Neural cell (in vitro differentiated cells): ENCODE measurements at regions not wholly inside any gene's neighbourhood (a gene's known extent, or its start where the extent isn't known, plus 50 kb on each side); places are given as distances from the start of the nearest gene placed in this dataset.

Experiments used
- CTCF ChIP-seq: fragments of 450-650 bp; IDR thresholded peaks from 2 replicates; pipeline ENCODE4 v1.5.1; 2014; ENCODE audit warnings: antibody characterized with exemption, mild to moderate bottlenecking, moderate library complexity; ENCODE audit not compliant: poor library complexity, severe bottlenecking
- EP300 ChIP-seq: fragments of 450-650 bp; conservative IDR thresholded peaks from 2 replicates; pipeline ENCODE4 v1.6.1; 2014; ENCODE audit warnings: antibody characterized with exemption, mild to moderate bottlenecking, moderate library complexity; ENCODE audit not compliant: poor library complexity, severe bottlenecking
- EZH2 ChIP-seq: fragments of 200-600, 300-800 bp; shearing (Covaris generic), sonication (generic); IDR thresholded peaks from 2 replicates; pipeline ENCODE4 v1.6.1; 2014; ENCODE audit warnings: antibody characterized with exemption, low read length, borderline replicate concordance, mild to moderate bottlenecking; ENCODE audit not compliant: insufficient read depth, poor library complexity, severe bottlenecking
- POLR2AphosphoS5 ChIP-seq: IDR thresholded peaks from 2 replicates; pipeline ENCODE4 v1.6.1; 2012
- RAD21 ChIP-seq: fragments of 450-650 bp; conservative IDR thresholded peaks from 2 replicates; pipeline ENCODE4 v1.6.1; 2014; ENCODE audit warnings: antibody characterized with exemption, mild to moderate bottlenecking, moderate library complexity
- SMC3 ChIP-seq: fragments of 450-650 bp; conservative IDR thresholded peaks from 2 replicates; pipeline ENCODE4 v1.6.1; 2014; ENCODE audit warnings: antibody characterized with exemption, mild to moderate bottlenecking, moderate library complexity; ENCODE audit not compliant: poor library complexity
- TF ChIP-seq, protein P1 (sequence below): IDR thresholded peaks from 2 replicates; pipeline ENCODE4 v1.6.1; 2012; ENCODE audit warnings: borderline replicate concordance

- TF ChIP-seq EZH2 (no peak), CTCF (no peak), EP300 (no peak), RAD21 (no peak), POLR2AphosphoS5 (no peak), SMC3 (no peak)
- TF ChIP-seq, protein P1, sequence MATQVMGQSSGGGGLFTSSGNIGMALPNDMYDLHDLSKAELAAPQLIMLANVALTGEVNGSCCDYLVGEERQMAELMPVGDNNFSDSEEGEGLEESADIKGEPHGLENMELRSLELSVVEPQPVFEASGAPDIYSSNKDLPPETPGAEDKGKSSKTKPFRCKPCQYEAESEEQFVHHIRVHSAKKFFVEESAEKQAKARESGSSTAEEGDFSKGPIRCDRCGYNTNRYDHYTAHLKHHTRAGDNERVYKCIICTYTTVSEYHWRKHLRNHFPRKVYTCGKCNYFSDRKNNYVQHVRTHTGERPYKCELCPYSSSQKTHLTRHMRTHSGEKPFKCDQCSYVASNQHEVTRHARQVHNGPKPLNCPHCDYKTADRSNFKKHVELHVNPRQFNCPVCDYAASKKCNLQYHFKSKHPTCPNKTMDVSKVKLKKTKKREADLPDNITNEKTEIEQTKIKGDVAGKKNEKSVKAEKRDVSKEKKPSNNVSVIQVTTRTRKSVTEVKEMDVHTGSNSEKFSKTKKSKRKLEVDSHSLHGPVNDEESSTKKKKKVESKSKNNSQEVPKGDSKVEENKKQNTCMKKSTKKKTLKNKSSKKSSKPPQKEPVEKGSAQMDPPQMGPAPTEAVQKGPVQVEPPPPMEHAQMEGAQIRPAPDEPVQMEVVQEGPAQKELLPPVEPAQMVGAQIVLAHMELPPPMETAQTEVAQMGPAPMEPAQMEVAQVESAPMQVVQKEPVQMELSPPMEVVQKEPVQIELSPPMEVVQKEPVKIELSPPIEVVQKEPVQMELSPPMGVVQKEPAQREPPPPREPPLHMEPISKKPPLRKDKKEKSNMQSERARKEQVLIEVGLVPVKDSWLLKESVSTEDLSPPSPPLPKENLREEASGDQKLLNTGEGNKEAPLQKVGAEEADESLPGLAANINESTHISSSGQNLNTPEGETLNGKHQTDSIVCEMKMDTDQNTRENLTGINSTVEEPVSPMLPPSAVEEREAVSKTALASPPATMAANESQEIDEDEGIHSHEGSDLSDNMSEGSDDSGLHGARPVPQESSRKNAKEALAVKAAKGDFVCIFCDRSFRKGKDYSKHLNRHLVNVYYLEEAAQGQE, result no peak
These were observed 168.9 kb upstream of the NFIB start for GRCh38 chr9:14482856-14483255.
